Dedifferentiated amniotic fluid mesenchymal stem cell (primary cell): ENCODE measurements at regions not wholly inside any gene's neighbourhood (a gene's known extent, or its start where the extent isn't known, plus 50 kb on each side); places are given as distances from the start of the nearest gene placed in this dataset.
"Not testable (repeated sequence)": the region's sequence is repeated elsewhere in the genome, so short reads cannot be mapped to it uniquely, and the experiment has no call there.

Experiments
- DNase-seq: peaks from one replicate; pipeline ENCODE4 v3.0.0-alpha.2; 2016; ENCODE audit errors: extremely low spot score

- DNase-seq = no peak
Measured at GRCh38 chrX:46366381-46367207, 178.6 kb downstream of the ZNF674 start.

DNA sequence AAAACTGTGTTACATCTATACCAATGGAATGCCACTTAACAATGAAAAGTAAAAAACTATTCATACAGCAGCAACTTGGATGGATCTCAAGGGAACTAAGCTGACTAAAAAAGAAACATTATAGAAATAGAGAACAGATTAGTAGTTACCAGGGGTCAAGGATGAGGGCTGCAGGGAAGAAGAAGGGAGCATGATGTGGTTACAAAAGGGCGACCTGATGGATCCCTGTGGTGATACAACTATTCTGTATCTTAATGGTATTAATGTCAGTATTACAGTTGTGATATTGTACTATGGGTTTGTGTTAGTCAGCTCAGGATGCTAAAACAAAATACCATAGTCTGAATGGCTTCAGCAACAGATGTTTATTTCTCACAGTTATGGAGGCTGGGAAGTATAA is 190.7 kb downstream of the ZNF674 start:
- DNase-seq = no peak

DNA sequence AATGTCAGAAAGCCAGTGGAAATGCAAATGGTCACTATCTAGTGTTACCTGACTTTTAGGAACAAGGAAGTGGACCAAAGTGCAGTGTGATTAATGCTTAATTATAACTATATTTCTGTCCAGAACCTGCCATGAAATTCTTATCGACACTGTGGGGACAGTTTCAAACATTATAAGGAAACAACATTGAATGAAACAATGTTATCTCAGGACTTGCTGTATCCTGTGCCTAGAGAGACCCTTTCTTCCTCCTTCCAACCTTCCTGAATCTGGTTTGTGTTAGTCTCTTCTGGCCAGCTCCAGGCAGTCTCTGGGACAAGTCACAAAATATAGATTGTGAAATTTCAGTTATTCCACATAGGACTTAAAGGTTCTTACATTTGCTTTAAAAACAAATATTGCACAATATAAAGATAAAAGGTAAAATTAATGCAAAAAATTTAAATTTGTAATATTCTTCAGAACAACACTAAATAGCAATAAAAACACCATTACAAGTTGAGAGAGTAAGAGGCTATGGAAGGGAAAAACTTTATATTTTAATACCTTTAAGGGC is 203.4 kb downstream of the ZNF674 start:
- DNase-seq = no peak

DNA sequence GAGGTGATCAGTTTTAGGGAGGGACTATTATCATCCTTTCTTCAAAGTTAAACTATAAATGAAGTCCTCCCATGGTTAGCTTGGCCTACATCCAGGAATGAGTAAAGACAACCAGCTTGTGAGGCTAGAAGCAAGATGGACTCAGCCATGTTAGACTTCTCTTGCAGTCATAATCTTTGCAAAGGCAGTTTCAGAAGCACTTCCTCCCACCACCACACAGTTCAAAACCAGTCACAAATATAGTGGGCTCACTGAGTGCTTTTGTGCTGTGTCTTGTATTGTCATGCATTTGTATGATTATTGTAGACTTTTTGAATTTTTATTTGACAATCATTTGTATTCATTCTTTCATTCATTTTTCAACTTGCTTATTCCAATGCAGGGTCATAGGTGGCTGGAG is 204.5 kb downstream of the ZNF674 start:
- no peak for DNase-seq

GRCh38 chrX:46333550-46333949 is 211.7 kb downstream of the ZNF674 start:
- no peak for DNase-seq

GRCh38 chrX:46330981-46331380 is 214.2 kb downstream of the ZNF674 start:
- no peak for DNase-seq

DNA sequence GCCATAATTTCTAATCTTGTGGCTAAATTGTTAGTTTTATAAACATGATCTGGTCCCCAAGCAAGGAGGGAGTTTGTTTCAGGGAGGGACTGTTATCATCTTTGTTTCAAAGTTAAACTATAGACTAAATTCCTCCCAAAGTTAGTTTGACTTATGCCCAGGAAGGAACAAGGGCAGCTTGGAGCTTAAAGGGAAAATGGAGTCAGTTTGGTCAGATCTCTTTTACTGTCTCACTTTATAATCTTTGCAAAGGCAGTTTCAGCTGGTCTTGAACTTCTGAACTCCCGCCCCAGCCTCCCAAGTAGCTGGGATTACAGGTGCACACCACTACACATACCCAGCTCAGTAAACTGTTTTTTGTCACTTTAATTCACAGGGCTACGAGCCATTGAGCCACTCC is 214.7 kb downstream of the ZNF674 start:
- DNase-seq = no peak

GRCh38 chrX:46328133-46328532 is 217.1 kb downstream of the ZNF674 start:
- no peak for DNase-seq

- no peak for DNase-seq
Measured at GRCh38 chrX:46327566-46328115, 217.6 kb downstream of the ZNF674 start.

DNA sequence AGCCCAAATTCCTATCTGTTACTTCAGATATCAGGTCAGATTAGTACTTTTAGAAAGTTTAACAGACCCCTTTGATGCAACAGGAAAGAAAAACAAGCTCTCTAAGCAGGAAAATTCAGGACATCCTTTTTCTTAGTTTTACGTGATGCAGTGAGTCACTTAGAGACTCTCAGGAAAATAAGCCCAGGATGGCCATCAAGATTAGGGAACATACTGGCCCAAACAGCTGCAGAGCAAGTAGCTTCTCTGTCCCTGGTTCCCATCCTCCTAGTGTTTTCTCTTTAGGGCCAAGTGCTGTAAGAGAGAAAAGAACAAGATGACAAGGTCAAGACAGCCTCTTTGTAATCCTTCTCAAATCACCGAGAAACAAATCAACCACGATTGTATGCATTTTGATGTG is 219.1 kb downstream of the ZNF674 start:
- DNase-seq = no peak

- DNase-seq = peak; percentile 59
Measured at GRCh38 chrX:46325312-46325877, 219.8 kb downstream of the ZNF674 start.

GRCh38 chrX:46324166-46324565 is 221.1 kb downstream of the ZNF674 start:
- no peak for DNase-seq

DNA sequence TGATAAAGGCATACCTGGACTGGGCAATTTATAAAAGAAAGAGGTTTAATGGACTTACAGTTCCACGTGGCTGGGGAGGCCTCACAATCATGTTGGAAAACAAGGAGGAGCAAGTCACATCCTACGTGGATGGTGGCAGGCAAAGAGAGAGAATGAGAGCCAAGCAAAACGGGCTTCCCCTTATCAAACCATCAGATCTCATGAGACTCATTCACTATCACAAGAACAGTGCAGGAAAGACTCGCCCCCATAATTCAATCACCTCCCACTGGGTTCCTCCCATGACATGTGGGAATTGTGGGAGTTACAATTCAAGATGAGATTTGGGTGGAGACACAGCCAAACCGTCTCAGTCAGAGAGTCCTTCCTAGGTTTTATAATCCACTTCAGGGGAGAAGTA is 222.3 kb downstream of the ZNF674 start:
- DNase-seq = not testable (repeated sequence)

- DNase-seq = no peak
Measured at GRCh38 chrX:46321676-46322075, 223.5 kb downstream of the ZNF674 start.

DNA sequence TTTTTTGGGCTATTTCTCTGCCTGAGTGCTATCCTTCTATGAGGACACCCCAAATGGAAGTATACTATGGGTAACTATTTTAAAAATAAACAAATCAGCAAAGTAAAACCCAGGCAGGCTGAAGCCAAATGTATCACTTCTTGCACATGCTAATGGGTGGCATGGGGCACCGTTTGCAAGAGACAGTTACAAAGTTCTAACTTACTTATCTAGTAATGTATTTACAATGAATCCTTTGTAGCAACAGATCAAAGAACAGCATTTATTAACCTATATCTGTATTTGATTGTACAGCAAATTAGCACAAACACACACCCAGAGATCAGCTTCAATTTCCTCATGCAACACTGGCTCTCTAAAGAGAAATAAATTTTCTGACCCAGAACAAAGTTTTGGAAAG is 225.5 kb downstream of the ZNF674 start:
- DNase-seq = no peak

DNA sequence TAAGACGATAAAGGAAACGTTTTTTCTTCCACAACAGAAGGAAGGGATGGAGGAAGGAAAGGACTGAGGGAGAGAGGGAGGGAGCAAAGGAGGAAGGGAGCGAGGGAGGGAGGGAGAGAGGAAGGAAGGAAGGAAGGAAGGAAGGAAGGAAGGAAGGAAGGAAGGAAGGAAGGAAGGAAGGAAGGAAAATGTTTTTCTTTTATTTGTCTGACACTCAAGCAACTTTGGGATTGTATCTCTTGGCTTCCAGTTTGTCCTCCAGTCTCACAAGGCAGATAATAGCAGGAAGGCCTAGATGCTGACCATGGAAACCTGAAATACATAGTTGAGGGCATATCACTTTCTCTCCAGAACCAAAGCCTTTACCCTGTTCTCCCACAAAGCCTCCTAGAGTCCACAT is 226.7 kb downstream of the ZNF674 start:
- DNase-seq = no peak

- no peak for DNase-seq
Measured at GRCh38 chrX:46317163-46317562, 228.1 kb downstream of the ZNF674 start.

GRCh38 chrX:46311581-46312120 is 233.6 kb downstream of the ZNF674 start:
- DNase-seq = peak; percentile 38

DNA sequence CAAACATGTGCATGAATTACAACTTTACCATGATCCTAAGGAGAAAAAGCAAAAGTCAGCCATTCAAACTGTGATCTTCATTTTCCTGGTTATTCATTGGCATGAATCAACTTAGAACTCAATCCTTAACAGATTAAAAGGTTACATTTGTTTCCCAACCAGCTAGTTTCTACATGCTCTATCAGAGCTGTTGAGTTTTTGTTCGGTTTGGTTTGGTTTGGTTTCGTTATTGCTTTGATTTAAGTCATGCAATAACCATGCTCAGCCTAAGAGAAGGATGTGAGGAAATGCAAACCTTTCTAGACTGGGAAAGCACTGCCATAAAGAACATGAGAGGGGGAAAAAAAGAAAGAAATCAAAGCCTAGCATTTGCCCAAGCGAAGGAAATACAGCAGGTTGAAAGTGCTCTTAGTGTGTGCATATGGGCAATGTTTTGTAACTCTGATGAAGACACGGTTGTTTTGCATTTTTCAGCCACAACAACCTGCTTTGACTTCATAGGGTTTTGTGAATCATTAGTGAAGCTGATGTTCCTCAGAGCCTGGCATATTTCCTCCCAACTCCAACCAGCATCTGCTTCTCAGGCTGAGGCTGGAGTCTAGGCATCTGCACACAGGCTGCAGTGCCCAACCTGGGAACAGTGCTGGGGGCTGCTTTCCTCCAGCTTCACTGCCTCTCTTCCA is 234.3 kb downstream of the ZNF674 start:
- DNase-seq = no peak

- DNase-seq = no peak
Measured at GRCh38 chrX:46308110-46308509, 237.1 kb downstream of the ZNF674 start.

- DNase-seq = no peak
Measured at GRCh38 chrX:46306103-46306502, 239.1 kb downstream of the ZNF674 start.

DNA sequence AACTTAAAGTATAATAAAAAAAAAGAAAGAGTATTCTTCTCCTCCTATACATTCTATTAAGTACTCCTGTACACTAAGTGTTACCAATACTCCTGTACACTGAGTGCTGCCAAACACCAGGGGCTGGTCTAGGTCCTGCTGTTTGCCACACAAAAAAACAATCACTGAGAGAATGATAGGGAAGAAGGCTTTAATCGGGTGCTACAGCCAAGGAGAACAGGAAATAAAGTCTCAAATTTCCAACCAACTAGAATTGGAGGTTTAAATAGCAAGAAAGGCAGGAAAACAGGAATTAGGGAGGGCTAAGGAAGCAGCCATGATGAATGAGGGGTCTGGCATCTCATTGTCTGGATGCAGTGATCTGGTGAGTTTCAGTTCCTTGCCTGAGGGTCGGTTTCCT is 239.8 kb downstream of the ZNF674 start:
- no peak for DNase-seq
